ENCODE measurements at regions not wholly inside any gene's neighbourhood (a gene's known extent, or its start where the extent isn't known, plus 50 kb on each side); places are given as distances from the start of the nearest gene placed in this dataset.

DNA sequence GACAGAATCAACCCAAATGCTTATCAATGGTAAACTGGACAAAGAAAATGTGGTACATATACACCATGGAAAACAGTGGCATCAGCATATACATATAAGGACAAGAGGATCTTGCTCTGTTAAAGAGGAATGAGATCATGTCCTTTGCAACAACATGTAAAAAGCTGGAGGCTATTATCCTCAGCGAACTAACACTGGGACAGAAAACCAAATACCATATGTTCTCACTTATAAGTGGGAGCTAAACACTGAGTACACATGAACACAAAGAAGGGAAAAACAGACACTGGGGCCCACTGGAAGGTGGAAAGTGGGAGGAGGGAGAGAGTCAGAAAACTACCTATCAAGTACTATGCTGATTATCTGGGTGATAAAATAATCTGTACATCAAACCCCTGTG, 447.3 kb upstream of the MAF start:
- TF ChIP-seq, protein P1, sequence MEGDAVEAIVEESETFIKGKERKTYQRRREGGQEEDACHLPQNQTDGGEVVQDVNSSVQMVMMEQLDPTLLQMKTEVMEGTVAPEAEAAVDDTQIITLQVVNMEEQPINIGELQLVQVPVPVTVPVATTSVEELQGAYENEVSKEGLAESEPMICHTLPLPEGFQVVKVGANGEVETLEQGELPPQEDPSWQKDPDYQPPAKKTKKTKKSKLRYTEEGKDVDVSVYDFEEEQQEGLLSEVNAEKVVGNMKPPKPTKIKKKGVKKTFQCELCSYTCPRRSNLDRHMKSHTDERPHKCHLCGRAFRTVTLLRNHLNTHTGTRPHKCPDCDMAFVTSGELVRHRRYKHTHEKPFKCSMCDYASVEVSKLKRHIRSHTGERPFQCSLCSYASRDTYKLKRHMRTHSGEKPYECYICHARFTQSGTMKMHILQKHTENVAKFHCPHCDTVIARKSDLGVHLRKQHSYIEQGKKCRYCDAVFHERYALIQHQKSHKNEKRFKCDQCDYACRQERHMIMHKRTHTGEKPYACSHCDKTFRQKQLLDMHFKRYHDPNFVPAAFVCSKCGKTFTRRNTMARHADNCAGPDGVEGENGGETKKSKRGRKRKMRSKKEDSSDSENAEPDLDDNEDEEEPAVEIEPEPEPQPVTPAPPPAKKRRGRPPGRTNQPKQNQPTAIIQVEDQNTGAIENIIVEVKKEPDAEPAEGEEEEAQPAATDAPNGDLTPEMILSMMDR (IDR thresholded peaks at IDR 0.05), result no peak
- TF ChIP-seq POLR2AphosphoS5 (IDR thresholded peaks at IDR 0.05), result no peak
